ENCODE measurements at regions not wholly inside any gene's neighbourhood (a gene's known extent, or its start where the extent isn't known, plus 50 kb on each side); places are given as distances from the start of the nearest gene placed in this dataset.
"Not testable (repeated sequence)": the region's sequence is repeated elsewhere in the genome, so short reads cannot be mapped to it uniquely, and the experiment has no call there.

DNA sequence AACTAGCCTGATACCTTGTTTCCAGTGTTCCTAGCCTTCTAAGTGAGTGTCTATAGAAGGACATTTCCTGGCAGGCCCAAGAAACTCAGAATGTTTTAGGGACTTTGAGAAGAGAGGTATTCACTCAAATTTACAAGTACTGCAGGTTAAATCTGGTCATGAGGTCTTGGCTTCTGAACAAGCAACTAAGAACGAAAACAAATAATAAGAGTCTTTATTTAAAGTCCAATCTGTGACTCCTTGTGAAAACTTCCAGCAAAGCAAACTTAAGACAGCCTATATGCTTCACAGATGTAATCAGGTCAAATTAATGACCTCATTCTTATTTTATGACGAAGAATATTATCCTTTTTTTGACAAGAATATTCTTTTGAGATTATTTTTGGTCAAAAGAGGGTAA lies 79.4 kb upstream of the PRSS16 start:
- DNase-seq, result no peak

DNA sequence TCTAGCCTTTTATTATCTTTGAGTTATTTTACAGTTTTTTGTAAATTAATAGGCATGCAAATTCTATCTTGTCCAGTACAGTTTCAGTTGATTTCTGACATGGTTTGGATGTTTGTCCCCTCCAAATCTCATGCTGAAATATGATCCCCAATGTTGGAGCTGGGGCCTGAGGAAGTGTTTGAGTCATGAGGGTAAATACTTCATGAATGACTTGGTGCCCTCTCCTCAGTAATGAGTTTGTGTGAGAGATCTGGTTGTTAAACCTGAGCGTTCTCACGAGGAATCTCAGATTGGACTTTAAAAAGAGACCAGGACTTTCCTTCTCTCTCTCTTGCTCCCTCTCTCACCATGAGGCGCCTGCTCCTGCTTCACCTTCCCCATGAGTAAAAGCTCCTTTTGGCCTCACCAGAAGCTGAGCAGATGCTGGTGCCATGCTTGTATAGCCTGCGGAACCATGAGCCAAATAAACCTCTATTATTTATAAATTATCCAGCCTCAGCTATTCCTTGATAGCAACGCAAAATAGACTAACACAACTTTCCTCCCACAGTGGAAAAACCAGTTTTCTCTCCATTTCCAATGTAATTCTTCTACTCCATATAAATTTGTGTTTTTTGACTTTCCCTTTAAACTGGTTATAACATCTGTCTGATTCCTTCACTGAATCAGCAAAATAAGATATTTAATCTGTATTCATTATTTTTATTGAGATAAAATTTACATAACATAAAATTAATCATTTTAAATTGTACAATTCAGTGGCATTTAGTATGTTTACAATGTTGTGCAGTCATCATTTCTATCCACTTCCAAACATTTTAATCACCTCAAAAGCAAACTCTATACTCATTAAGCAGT lies 78.7 kb upstream of the PRSS16 start:
- DNase-seq, result no peak

DNA sequence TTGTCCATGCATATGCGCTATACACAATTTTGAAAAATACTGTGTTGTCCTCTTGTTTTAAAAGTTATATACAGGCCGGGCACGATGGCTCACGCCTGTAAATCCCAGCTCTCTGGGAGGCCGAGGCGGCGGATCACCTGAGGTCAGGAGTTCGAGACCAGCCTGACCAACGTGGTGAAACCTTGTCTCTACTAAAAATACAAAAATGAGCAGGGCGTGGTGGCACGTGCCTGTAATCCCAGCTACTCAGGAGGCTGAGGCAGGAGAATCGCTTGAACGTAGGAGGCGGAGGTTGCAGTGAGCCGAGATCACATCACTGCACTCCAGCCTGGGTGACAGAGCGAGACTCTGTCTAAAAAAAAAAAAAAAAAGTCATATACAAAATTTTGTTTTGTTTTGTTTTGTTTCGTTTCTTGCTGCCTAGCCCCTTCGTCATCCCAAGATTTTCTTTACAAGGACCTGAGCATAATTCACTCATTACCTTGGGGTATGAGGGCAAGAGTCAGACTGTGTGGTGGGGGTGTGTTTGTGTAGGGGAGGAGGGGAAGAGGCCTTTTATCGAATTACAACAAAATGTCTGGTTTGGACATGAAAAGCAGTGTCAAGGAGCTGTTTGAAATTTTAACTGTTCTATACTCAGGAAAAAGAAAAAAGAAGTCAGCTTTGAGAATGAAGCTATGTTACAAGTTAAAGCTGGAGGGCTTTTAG lies 74.8 kb upstream of the PRSS16 start:
- not testable (repeated sequence) for DNase-seq

DNA sequence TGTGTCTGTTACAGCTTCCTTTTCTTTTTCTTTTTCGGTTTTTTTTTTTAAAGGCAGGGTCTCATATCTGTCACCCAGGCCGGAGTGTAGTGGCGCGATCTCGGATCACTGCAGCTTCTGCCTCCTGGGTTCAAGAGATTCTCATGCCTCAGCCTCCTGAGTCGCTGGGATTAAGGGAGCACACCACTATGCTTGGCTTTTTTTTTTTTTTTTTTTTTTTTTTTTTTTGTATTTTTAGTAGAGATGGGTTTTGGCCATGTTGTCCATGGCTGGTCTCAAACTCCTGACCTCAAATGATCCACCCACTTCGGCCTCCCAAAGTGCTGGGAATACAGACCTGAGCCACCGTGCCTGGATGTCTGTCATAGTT lies 74.3 kb upstream of the PRSS16 start:
- not testable (repeated sequence) for DNase-seq

DNA sequence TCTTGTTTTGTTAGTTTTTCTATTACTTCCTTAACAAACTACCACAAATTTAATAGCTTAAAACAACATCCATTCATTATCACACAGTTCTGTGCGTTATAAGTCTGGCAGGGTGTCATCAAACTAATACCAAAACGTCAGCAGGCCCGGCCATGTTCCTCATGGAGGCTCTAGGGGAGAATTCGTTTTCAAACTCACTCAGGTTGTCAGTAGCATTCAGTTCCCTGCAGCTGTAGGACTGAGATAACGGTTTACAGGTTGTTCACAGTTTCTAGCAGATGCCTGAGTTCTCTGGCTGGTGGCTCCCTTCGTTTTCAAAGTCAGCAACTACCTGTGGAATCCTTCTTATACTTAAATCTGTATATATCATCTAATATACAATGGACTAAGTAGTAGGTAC lies 72.5 kb upstream of the PRSS16 start:
- DNase-seq, result no peak

DNA sequence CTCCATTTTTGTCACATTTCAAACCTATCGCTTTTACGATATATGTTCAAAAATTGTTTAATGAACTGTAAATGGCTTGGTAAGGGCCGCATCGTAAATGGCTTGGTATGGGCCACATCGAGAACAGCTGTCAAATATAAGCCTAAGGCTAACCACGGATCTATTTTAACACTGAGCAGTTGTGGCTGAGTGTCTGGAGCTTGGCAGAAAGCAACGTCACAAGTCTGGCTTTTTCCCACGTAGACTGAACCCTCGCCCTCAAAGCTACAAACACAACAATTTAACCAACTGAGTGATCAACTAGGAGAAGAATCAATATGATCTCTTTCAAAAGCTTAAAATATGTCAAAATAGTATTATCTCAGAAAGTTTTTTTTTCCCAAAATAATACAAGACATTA lies 71.4 kb upstream of the PRSS16 start:
- DNase-seq, result no peak

DNA sequence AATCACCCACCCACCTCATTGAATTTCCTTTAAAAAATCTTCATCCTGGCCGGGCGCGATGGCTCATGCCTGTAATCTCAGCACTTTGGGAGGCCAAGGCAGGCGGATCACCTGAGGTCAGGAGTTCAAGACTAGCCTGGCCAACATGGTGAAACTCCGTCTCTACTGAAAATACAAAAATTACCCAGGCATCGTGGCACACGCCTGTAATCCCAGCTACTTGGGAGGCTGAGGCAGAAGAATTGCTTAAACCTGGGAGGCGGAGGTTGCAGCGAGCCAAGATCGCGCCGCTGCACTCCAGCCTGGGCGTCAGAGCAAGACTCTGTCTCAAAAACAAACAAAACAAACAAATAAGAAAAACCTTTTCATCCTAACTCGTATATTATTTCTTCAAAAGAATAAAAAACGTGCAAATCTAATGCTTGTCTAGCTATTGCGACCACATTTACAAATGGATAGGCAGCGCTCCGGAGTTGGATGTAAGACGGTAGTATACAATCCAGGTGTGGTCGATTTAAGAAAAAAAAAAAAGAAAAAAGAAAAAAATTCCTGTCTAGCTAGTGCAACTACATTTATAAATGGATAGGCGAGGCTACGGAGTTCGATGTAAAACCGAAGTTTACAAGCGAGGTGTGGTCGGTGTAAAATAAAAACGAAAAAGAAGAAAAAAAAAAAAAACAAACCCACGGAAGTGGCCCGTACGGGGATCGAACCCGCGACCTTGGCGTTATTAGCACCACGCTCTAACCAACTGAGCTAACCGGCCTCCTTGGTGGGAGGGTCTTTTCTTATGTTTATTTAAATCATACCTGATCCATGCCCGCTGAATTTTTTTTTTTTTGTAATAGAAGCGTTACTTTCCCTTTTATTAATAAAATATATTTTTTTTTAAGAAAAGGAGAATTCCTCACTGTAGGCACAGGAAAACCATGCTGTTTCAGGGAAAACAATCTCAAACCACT lies 70.7 kb upstream of the PRSS16 start:
- DNase-seq, result peak; percentile 7 to 40

DNA sequence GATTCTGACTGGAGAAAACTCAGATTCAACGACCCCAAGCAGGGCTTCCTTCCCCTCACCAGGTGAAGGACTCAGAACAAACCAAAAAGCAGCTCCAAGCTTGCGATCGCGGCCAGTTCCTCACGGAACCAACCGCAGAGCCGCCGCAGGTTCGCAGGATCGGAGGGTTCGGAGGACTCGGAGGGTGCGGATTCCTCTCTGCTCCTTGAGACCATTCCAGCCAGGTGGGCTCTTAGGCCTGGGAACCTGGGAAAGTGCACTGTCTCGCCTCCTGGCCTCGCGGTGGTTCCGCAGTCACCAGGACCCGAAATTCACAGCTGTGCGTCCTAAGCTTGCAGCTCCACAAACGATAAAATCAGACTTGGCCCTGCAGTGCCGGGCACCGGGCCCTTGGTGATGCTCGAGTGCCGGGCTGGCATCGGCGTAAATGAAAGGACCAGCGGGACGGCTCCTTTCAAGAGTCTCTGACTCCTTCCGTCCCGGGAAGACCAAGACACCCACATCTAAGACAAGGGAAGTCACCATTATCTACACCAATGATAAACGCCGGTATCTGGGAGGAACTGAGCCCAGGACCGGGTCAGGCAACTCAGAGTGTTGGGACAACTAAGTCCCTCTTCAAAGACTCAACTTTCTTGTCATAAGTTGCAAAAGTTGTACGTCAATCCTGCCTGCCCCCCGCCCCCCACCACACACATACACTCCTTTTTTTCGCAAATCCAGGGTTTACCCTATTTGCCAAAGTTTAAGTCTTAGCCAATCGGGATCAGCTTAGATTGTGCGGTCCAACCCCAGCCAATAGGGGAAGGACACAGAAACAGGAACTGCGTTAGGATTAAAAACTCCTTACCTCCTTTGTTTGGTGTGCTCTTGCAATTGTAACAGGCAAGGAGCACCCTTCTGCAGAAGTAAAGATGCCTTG lies 69.8 kb upstream of the PRSS16 start:
- peak; percentile 59 to 80 for DNase-seq

DNA sequence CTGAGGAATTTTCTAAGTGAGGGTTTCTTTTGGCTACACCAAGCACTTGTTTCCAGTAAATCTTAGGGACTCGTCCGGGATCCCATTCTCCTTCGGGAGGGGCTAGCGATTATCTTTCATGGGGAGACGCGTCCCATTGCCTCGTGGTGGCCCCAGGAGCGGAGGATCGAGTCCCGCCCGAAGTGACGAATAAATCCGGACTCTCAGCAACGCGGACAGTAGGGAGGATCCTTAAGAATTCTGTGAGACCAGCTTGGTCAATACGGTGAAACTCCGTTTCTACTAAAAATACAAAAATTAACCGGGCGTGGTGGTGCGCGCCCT lies 69.1 kb upstream of the PRSS16 start:
- no peak for DNase-seq

DNA sequence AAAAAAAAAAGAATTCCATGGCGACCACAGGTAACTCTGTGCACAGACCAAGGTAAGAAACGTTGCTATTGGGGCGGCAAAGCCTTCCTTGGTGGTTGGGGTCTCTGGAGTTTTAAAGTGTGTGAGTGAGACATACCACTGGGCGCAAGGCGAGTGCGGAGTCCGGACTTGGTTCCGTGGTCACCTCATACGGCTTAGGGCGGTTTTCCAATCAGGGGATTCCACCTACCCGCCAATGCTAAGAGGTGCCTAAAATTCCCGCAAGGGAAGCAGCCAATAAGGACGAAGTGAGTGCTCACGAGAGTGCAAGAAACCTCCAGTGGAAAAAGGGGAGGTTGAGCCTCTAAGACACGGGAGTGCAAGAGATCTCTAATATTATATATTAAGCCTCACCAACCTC lies 68.6 kb upstream of the PRSS16 start:
- no peak for DNase-seq

DNA sequence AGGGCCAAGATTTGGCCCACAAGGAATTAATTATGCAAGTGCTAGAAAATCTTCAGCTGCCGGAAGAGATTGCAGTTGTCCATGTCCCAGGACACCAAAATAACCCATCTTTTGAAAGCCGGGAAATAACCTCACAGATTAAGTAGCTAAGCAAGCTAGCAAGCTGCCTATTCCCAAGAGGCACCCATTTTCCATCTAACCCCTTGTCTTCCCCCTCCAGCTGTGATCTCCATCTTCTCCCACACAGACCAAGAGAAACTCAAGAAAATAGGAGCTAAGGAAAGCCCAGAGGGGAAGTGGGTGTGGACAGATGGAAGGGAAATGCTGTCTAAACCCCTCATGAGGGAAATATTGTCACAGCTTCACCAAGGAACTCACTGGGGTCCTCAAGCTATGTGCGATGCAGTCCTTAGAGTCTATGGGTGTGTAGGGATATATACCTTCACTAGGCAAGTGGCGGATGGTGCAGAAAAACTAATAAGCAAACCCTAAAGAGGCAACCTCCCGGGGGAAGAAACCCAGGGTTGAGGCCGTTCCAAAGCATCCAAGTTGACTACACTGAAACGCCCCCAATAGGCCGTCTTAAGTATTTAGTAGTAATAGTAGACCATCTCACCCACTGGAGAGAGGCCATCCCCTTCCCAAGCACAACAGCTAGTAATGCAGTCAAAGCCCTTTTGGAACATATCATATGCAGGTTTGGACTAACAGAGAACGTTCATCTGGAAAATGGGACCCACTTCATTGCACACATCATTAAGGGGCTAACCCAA lies 64.3 kb upstream of the PRSS16 start:
- DNase-seq, result no peak

DNA sequence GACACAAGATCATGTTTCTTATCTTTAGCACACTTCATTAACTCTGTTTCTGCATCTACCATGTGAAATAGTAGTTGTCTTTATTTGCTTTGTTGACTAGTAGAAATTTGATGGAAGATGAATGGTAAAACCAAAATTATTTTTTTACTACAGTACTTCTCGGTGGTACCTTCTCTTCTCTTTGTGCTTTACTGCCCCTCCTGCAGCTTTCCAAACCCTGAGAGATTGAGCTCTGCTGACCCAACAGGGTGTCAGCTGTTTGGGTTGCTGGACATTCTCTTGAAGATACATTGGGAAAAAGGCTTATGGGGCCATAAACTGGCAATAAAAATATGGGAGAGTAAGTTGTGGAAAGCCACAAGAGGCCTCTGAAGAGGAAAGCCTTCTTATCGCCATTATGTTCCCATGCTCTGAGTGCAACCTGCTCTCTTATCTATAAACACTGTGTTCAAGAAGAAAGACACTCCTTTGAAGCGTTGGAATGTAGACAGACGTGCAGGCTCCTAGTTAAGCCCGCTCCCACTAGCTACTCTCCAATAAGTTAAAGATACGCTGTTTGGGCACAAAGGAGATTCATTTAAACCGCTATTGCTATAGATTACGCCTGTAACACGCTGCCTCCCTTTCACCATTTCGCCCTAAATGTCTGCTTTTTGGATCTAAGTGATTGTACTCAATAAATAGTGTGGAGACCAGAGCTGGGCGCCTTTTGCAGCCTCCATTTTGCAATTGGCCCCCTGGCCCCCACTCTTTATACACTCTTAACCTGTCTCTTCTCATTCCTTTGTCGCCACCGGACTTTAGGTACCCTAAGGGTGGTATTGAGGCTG lies 60.1 kb upstream of the PRSS16 start:
- DNase-seq, result no peak

DNA sequence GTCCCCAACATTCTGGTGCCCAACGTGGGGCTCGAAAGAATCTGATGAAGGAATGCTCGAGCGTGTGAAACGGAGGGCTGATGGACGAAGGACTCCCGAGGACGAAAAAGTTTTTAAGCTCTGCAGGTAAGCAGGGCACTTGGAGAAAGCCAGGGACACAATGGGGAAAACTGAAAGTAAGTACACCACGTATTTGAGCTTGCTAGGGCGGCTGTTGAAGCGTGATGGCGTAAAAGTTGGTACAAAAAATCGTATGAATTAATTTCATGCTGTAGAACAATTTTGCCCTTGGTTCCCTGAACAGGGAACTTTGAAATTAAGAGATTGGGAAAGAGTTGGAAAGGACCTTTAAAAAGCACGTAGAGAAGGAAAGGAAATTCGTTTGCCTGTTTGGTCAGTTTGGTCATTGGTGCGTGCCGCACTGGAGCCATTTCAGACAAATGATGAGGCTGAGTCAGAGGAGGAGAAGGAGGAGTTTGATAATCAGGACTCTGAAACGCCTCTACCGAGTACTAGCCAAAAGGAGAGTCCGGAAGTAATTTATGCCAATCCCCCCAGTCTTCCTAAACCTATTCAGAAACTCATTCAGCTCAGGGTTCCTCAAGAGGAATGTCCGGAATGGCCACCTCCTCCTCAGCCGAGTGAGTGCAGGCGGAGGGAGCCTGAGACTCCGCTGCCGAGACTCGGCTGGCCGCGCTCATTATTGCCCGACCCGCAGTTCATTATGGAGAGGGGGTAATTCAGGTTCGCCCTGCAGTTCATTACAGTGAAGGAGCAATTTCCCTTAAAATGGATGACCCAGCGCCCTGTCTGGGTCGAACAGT lies 59.2 kb upstream of the PRSS16 start:
- DNase-seq, result peak; percentile 9 to 44

DNA sequence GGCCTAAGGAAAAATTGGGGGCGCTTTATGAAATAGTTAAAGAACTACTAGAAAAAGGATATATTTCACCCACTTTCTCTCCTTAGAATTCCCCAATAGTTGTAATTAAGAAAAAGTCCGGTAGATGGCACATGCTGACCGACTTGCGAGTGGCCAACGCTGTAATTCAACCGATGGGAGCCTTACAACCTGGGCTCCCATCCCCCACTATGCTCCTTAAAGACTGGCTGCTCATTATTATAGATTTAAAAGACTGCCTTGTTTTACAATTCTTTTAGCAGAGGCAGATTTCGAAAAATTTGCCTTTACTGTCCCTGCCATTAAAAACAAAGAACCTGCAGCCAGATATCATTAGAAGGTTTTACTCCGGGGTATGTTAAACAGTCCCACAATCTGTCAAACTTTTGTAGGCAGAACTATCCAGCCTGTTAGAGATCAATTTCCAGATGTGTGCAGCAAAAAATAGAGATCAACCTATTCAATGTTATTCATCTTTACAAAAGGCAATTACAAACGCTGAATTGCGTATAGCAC lies 58.5 kb upstream of the PRSS16 start:
- DNase-seq, result peak in 1 of 2 donors; percentile 71

DNA sequence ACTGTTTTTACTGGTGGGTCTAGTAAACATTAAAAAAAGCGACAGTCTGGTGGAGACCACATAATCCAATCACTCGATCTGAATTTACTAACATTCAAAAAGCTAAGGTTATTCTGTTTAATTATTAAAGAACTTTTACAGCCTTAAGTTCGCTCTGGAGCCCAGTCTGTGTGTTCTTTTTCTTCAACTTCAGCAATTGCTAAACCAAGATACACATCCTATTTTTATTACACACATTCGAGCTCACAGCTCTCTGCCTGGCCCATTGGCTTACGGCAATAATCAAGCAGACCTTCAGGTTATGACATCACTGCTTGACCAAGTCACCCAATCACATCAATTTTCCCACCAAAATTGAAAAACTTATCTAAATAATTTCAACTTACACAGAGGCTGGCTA lies 57.4 kb upstream of the PRSS16 start:
- no peak for DNase-seq

DNA sequence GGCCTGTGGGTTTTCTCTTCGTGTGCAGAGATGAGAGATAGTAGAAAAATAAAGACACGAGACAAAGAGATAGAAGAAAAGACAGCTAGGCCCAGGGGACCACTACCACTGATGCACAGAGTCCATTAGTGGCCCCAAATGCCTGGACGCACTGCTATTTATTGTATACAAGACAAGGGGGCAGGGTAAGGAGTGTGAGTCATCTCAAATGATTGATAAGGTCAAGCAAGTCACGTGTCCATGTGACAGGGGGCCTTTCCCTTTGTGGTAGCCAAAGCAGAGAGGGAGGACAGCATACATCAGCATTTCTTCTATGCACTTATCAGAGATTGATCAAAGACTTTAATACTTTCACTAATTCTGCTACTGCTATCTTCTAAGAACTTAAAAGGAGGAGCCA lies 53.0 kb upstream of the PRSS16 start:
- DNase-seq, result not testable (repeated sequence)

DNA sequence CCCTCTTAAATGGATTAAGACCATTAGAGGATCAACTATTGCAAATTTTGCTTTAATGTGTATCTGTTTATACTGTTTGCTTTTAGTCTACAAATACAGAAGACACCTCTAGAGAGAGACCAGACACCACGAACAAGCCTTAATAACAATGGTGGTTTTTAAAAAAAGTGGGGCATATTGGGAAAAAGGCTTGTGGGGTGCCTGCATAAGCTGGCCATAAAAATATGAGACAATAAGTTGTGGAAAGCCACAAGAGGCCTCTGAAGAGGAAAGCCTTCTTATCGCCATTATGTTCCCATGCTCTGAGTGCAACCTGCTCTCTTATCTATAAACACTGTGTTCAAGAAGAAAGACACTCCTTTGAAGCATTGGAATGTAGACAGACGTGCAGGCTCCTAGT lies 52.0 kb upstream of the PRSS16 start:
- DNase-seq, result not testable (repeated sequence)
